Gastroesophageal sphincter (tissue), 4 donors: ENCODE measurements at regions not wholly inside any gene's neighbourhood (a gene's known extent, or its start where the extent isn't known, plus 50 kb on each side); places are given as distances from the start of the nearest gene placed in this dataset.

Experiments used
- ATAC-seq: fragments of 150-250 bp; one replicate; pipeline ENCODE4 v1.9.1; 2016; ENCODE audit warnings: mild to moderate bottlenecking, moderate library complexity
- H3K27ac ChIP-seq, 4 donors: fragments of 200-600 bp; sonication (generic) in 3 of 4; 1 replicate in 3 of 4; 2 replicates in 1 of 4; pipeline ENCODE4 v1.5.1; 2016 to 2019
- H3K27me3 ChIP-seq: fragments of 200-600 bp; sonication (generic); one replicate; pipeline ENCODE4 v1.5.1; 2019
- H3K36me3 ChIP-seq, 2 donors: fragments of 200-600 bp; sonication (generic); one replicate each; pipeline ENCODE4 v1.5.1; 2019; ENCODE audit warnings: control low read depth in 1 of 2
- H3K4me1 ChIP-seq, 3 donors: fragments of 200-600 bp; sonication (generic); 1 replicate in 2 of 3; 2 replicates in 1 of 3; pipeline ENCODE4 v1.5.1; 2016 to 2019; ENCODE audit warnings: control low read depth in 2 of 3
- H3K4me3 ChIP-seq, 2 donors: fragments of 200-600 bp; sonication (generic); one replicate each; pipeline ENCODE4 v1.5.1; 2019; ENCODE audit warnings: mild to moderate bottlenecking in 1 of 2, moderate library complexity in 1 of 2
- H3K9me3 ChIP-seq, 3 donors: fragments of 200-600 bp; sonication (generic); one replicate each; pipeline ENCODE4 v1.5.1; 2017 to 2019; ENCODE audit warnings: control low read depth in 2 of 3
- CTCF ChIP-seq, 4 experiments: fragments of 200-600 bp in 2 of 4; fragments of 450-650 bp in 2 of 4; sonication (generic) in 1 of 4; IDR thresholded peaks; one replicate each; pipeline ENCODE4 v1.5.1; 2017 to 2019; ENCODE audit warnings: antibody characterized with exemption in 4 of 4, mild to moderate bottlenecking in 2 of 4, moderate library complexity in 2 of 4
- EP300 ChIP-seq: sonication (generic); formaldehyde crosslinking; IDR thresholded peaks from one replicate; pipeline ENCODE4 v1.6.1; 2017; ENCODE audit warnings: antibody characterized with exemption, mild to moderate bottlenecking
- POLR2A ChIP-seq, 2 donors: fragments of 450-650 bp; IDR thresholded peaks; one replicate each; pipeline ENCODE4 v1.6.1; 2017; ENCODE audit warnings: antibody characterized with exemption in 2 of 2, mild to moderate bottlenecking in 2 of 2, moderate library complexity in 1 of 2
- POLR2AphosphoS5 ChIP-seq: sonication (generic); formaldehyde crosslinking; IDR thresholded peaks from one replicate; pipeline ENCODE4 v1.6.1; 2017; ENCODE audit warnings: antibody characterized with exemption
- WGBS, 2 donors: methylation state at CpG; one replicate each; pipeline ENCODE4 v1.1.5; 2018; ENCODE audit warnings: low coverage in 1 of 2; 5-methylcytosine and 5-hydroxymethylcytosine counted together

DNA sequence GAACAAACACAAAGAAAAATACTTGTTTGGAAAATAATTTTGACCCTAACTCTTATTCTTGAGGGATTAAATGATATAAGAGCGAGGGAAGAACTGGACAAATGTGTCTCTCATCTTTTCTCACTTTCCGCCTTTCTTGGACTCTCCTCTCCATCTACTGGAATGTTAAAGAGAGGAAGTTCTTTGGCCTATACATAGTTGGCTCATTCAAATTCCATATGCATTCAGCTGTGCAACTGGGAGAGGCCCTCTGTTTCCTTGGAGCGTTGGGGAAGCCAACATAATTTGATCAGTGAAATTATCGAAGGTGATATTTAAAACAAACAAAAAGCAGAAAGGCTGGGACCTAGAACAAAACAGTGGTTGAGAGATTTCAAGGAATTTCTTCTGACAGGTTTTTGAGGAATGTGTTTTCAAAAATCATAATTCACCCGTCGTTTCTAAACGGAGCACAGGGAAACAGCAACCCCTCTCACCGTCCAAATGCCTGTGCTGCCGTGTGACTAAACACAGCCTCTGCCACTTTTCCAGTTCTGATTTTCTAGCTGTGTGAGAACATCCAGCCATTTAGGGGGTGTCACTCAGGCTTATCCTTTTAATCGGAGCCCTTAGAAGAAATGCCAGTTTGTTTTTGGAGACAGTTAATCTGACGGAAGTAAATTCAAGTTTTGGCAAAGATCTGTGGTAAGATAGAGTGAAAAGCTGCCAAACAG lies 489.9 kb downstream of the SOX2 start:
- no peak overlapping the region for H3K4me3 ChIP-seq
- TF ChIP-seq CTCF (IDR thresholded peaks at IDR 0.05) (no peak), POLR2A (IDR thresholded peaks at IDR 0.05) (no peak), POLR2AphosphoS5 (no peak), EP300 (no peak)
- no peaks in the 10 kb centered on the region for H3K4me1 ChIP-seq
- peaks cover 8% of the 10 kb centered on the region for H3K27me3 ChIP-seq
- H3K27ac ChIP-seq: no peak overlapping the region
- 29 to 69% methylated on average over 3 to 11 of the region's 11 CpGs for WGBS, 2 donors
- no peaks in the 10 kb centered on the region for H3K9me3 ChIP-seq
- no peaks in the 10 kb centered on the region for H3K36me3 ChIP-seq
- no peak for ATAC-seq

DNA sequence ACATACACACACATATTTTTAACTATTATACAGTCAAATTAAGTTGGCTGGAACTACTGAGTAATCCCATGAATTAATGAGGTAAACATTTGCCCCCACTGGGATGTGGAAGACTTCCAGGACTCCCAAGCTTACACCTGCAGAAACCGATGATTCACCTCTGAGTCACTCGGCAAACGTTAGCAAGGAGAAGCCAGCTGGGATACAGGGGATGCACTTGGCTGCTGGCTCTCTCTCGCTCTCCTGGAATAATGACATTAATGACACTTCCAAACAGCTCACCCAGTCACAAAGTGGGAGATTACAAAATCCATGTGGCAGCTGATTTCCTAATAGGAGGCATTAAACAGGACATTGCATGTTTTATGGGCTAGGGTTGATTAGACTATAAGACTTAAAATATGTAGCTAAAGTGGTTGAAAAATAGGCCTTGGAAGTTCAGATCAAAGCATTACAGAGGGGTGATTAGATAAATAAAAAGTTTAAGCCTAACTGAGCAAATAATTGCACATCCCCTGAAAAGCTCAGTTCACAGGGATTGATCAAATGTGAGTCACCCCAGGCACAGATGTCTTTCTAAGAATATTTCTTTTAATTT lies 500.9 kb downstream of the SOX2 start:
- Histone ChIP-seq H3K27ac (no peak overlapping the region), H3K4me1 (peaks cover 0 to 5% (median 0%) of the 10 kb centered on the region in 3 donors), H3K9me3 (no peaks in the 10 kb centered on the region), H3K27me3 (no peaks in the 10 kb centered on the region), H3K36me3 (no peaks in the 10 kb centered on the region), H3K4me3 (no peak overlapping the region)
- peak; percentile 54 for TF ChIP-seq POLR2AphosphoS5
- TF ChIP-seq POLR2A (IDR thresholded peaks at IDR 0.05): no peak
- no peak for TF ChIP-seq EP300
- TF ChIP-seq CTCF (IDR thresholded peaks at IDR 0.05): no peak
- 4 to 17% methylated on average over 3 to 4 of the region's 4 CpGs for WGBS, 2 donors
- ATAC-seq: peak; percentile 74

DNA sequence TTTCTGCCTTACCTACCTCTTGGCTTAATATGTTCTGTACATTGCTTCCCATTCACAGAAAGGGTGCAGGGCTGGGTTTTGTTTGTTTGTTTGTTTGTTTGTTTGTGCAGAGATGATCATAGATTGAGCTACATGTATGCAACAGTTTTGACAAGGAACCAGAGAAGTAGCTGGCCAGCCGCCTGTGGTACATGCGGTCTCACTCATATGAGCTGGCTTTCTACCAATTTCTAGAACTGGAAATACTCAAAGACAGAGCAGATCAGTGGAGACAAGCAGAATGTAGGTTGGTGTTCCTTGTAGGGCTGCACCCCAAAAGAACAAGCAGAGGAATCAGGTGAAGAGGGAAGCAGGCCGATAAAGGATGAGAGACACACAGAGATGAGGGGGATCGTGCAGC lies 502.7 kb downstream of the SOX2 start:
- no peak overlapping the region for H3K4me3 ChIP-seq
- no peak for ATAC-seq
- H3K9me3 ChIP-seq: no peaks in the 10 kb centered on the region
- H3K4me1 ChIP-seq: peaks cover 0 to 5% (median 0%) of the 10 kb centered on the region in 3 donors
- 30 to 33% methylated on average over 3 to 4 of the region's 4 CpGs for WGBS, 2 donors
- no peaks in the 10 kb centered on the region for H3K36me3 ChIP-seq
- H3K27me3 ChIP-seq: no peaks in the 10 kb centered on the region
- TF ChIP-seq POLR2A (IDR thresholded peaks at IDR 0.05): no peak
- no peak for TF ChIP-seq EP300
- TF ChIP-seq POLR2AphosphoS5: no peak
- no peak for TF ChIP-seq CTCF (IDR thresholded peaks at IDR 0.05)
- H3K27ac ChIP-seq: no peak overlapping the region

DNA sequence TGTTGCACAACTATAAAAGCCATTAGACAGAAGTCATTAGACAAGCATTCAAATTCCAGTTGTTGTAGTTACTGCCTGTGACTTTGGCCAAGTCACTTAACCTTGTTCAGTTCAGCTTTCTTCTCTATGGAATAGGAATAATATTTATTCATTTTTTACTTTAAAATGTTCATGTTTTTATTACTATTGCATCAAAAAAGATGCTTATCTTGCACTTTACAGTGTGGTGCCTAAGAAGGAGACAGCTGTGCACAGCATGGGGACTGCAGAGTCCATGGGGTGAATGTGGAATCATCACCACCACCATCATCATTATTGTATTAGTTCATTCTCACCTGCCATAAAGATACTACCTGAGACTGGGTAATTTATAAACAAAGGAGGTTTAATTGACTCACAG lies 504.2 kb downstream of the SOX2 start:
- ATAC-seq: no peak
- Histone ChIP-seq H3K9me3 (no peaks in the 10 kb centered on the region), H3K27me3 (no peaks in the 10 kb centered on the region), H3K4me1 (peaks cover 0 to 5% (median 0%) of the 10 kb centered on the region in 3 donors), H3K36me3 (no peaks in the 10 kb centered on the region), H3K27ac (no peak overlapping the region), H3K4me3 (no peak overlapping the region)
- TF ChIP-seq CTCF (IDR thresholded peaks at IDR 0.05): no peak
- TF ChIP-seq EP300: no peak
- TF ChIP-seq POLR2AphosphoS5: no peak
- TF ChIP-seq POLR2A (IDR thresholded peaks at IDR 0.05): no peak

GRCh38 chr3:182216311-182216970 lies 504.7 kb downstream of the SOX2 start:
- TF ChIP-seq POLR2AphosphoS5: no peak
- TF ChIP-seq EP300: no peak
- TF ChIP-seq CTCF (IDR thresholded peaks at IDR 0.05): no peak
- no peak for TF ChIP-seq POLR2A (IDR thresholded peaks at IDR 0.05)
- Histone ChIP-seq H3K36me3 (no peaks in the 10 kb centered on the region), H3K4me1 (peaks cover 0 to 5% (median 0%) of the 10 kb centered on the region in 3 donors), H3K9me3 (no peaks in the 10 kb centered on the region), H3K27ac (no peak overlapping the region), H3K27me3 (no peaks in the 10 kb centered on the region), H3K4me3 (no peak overlapping the region)
- ATAC-seq: no peak
- 43 to 66% methylated on average over 4 of the region's 4 CpGs for WGBS, 2 donors
